SJCRH30 (cell line): ENCODE measurements at regions not wholly inside any gene's neighbourhood (a gene's known extent, or its start where the extent isn't known, plus 50 kb on each side); places are given as distances from the start of the nearest gene placed in this dataset.

Source experiments
- DNase-seq, 2 experiments: peaks; one replicate each; pipeline ENCODE4 v3.0.0-alpha.2; 2015 to 2020
- H3K27ac ChIP-seq: fragments of 250-450 bp; sonication (Bioruptor Pico); 2 replicates; pipeline ENCODE4 v1.5.1; 2020; ENCODE audit warnings: mild to moderate bottlenecking, moderate library complexity
- H3K27me3 ChIP-seq: fragments of 250-450 bp; sonication (Bioruptor Pico); 2 replicates; pipeline ENCODE4 v1.5.1; 2020; ENCODE audit warnings: mild to moderate bottlenecking, moderate library complexity
- H3K36me3 ChIP-seq: fragments of 250-450 bp; sonication (Bioruptor Pico); 2 replicates; pipeline ENCODE4 v1.5.1; 2020; ENCODE audit warnings: mild to moderate bottlenecking, moderate library complexity
- H3K4me1 ChIP-seq: fragments of 250-450 bp; sonication (Bioruptor Pico); 2 replicates; pipeline ENCODE4 v1.5.1; 2020; ENCODE audit warnings: mild to moderate bottlenecking, moderate library complexity
- H3K4me3 ChIP-seq: fragments of 250-450 bp; sonication (Bioruptor Pico); 2 replicates; pipeline ENCODE4 v1.5.1; 2020; ENCODE audit warnings: mild to moderate bottlenecking, moderate library complexity
- H3K9me3 ChIP-seq: fragments of 250-450 bp; sonication (Bioruptor Pico); replicated peaks from 2 replicates; pipeline ENCODE4 v1.5.1; 2020; ENCODE audit warnings: mild to moderate bottlenecking, moderate library complexity

GRCh38 chr20:11790046-11790445, 127.6 kb upstream of the BTBD3 start:
- no peak overlapping the region for H3K4me3 ChIP-seq
- peaks cover 4% of the 10 kb centered on the region; the same call in 1 of the 2 replicates for H3K27me3 ChIP-seq
- no peaks in the 10 kb centered on the region for H3K36me3 ChIP-seq
- DNase-seq = no peak
- H3K9me3 ChIP-seq = no peaks in the 10 kb centered on the region
- no peaks in the 10 kb centered on the region for H3K4me1 ChIP-seq
- H3K27ac ChIP-seq = no peak overlapping the region

GRCh38 chr20:11791316-11791715, 126.4 kb upstream of the BTBD3 start:
- Histone ChIP-seq H3K4me1 (no peaks in the 10 kb centered on the region), H3K27me3 (peaks cover 4% of the 10 kb centered on the region; the same call in 1 of the 2 replicates), H3K36me3 (no peaks in the 10 kb centered on the region), H3K27ac (no peak overlapping the region), H3K9me3 (no peaks in the 10 kb centered on the region), H3K4me3 (no peak overlapping the region)
- no peak for DNase-seq

- Histone ChIP-seq H3K27ac (no peak overlapping the region), H3K36me3 (no peaks in the 10 kb centered on the region), H3K4me3 (no peak overlapping the region), H3K27me3 (peaks cover 4% of the 10 kb centered on the region; the same call in 1 of the 2 replicates), H3K9me3 (no peaks in the 10 kb centered on the region), H3K4me1 (no peaks in the 10 kb centered on the region)
- no peak for DNase-seq
These were observed 125.7 kb upstream of the BTBD3 start for GRCh38 chr20:11791835-11792567.

GRCh38 chr20:11792568-11792953, 125.1 kb upstream of the BTBD3 start:
- Histone ChIP-seq H3K4me1 (no peaks in the 10 kb centered on the region), H3K27me3 (peaks cover 4% of the 10 kb centered on the region; the same call in 1 of the 2 replicates), H3K4me3 (no peak overlapping the region), H3K9me3 (no peaks in the 10 kb centered on the region), H3K36me3 (no peaks in the 10 kb centered on the region), H3K27ac (no peak overlapping the region)
- DNase-seq = no peak

- Histone ChIP-seq H3K4me3 (no peak overlapping the region), H3K4me1 (no peaks in the 10 kb centered on the region), H3K36me3 (no peaks in the 10 kb centered on the region), H3K27ac (no peak overlapping the region), H3K27me3 (peaks cover 4% of the 10 kb centered on the region; the same call in 1 of the 2 replicates), H3K9me3 (no peaks in the 10 kb centered on the region)
- DNase-seq = no peak
These were observed 123.2 kb upstream of the BTBD3 start for GRCh38 chr20:11794525-11794924.

DNA sequence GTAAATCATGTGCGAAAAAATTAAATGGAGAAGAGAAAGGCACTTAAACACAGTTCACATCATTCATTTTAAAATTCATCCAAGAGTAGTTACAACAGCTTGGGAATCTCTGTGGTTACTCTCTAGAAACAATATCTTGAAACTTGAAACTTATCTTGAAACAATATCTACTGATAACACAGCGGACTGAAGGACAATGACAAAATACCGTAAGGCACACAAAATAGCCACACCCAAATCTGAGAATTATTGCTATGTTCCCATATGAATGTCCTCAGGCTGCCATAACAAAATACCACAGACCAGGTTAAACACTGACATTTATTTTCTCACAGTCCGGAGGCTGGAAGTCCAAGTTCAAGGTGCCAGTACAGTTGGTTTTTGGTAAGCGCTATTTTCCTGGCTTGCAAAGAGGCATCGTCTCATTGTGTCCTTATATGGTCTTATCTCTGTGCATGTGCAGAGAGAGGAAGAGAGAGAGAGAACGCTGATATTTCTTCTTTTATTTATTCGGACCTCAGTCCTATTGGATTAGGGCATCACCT, 122.5 kb upstream of the BTBD3 start:
- H3K9me3 ChIP-seq = no peaks in the 10 kb centered on the region
- DNase-seq = no peak
- H3K4me1 ChIP-seq = no peaks in the 10 kb centered on the region
- no peaks in the 10 kb centered on the region for H3K36me3 ChIP-seq
- H3K27me3 ChIP-seq = peaks cover 4% of the 10 kb centered on the region; the same call in 1 of the 2 replicates
- no peak overlapping the region for H3K4me3 ChIP-seq
- no peak overlapping the region for H3K27ac ChIP-seq

DNA sequence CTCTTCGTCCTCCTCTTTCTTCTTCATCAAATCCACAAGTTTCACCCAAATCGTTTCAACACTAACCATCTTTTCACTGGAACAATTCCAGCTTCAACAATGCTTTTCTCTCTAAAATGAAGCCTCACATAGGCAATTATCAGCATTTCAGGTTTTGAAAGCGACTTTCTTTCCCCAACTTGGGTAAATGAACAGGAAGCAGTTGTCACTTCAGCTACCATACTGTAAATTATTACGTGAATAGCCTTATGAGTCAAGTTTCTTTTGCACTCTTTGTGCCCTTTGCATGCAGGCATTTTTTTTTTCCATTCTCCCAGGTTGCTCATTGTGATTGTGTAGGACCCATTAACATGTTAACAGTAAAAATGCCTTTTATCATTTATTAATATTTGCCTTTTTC, 121.7 kb upstream of the BTBD3 start:
- peaks cover 4% of the 10 kb centered on the region; the same call in 1 of the 2 replicates for H3K27me3 ChIP-seq
- H3K36me3 ChIP-seq = no peaks in the 10 kb centered on the region
- H3K4me3 ChIP-seq = no peak overlapping the region
- DNase-seq = no peak
- no peaks in the 10 kb centered on the region for H3K4me1 ChIP-seq
- no peak overlapping the region for H3K27ac ChIP-seq
- H3K9me3 ChIP-seq = no peaks in the 10 kb centered on the region

DNA sequence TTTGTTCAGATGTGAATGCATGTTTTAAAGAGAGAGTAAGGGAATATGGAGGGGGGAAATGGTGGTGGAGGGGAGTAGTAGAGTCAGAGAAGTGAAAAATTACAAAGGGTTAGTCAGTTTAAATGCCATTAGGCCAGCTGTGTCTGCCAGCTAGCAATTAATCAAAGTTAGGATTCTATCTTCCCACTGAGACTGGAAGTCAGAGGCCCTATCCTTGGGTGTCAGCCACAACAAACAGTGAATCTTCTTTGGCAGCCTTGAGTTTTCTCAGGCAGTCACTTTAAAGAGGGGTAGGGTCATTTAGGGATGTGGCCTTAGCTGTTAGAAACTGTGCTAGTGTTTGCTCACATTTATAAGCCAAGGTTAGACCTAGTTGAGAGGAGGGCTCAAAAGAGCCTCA, 120.5 kb upstream of the BTBD3 start:
- no peaks in the 10 kb centered on the region for H3K9me3 ChIP-seq
- no peaks in the 10 kb centered on the region for H3K36me3 ChIP-seq
- no peak for DNase-seq

DNA sequence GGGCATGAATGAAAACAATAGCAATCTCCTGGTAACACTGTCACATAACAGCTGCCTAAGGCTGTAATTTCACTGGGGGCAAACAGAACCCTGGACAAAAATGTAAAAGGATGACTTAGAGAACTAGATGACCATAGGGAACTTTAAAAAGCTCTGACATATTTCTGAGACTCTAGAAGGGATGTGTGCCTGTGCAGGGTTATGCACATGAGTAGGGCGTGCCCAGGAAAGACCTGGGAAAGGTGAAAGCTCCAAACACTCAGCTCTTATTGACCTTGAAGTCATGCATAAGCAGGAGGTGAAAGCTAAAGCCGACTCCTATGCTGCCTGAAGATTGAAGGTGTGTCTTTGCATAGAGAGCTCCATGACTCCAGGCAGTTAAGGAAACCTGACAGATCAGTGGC, 118.4 kb upstream of the BTBD3 start:
- Histone ChIP-seq H3K27ac (no peak overlapping the region), H3K9me3 (no peaks in the 10 kb centered on the region), H3K36me3 (no peaks in the 10 kb centered on the region), H3K4me3 (no peak overlapping the region), H3K4me1 (no peaks in the 10 kb centered on the region), H3K27me3 (no peaks in the 10 kb centered on the region)
- no peak for DNase-seq

More for the DNA sequence above, 120.5 kb upstream of the BTBD3 start:
- Histone ChIP-seq H3K4me3 (no peak overlapping the region), H3K27ac (no peak overlapping the region), H3K27me3 (peaks cover 4% of the 10 kb centered on the region; the same call in 1 of the 2 replicates), H3K4me1 (no peaks in the 10 kb centered on the region)

DNA sequence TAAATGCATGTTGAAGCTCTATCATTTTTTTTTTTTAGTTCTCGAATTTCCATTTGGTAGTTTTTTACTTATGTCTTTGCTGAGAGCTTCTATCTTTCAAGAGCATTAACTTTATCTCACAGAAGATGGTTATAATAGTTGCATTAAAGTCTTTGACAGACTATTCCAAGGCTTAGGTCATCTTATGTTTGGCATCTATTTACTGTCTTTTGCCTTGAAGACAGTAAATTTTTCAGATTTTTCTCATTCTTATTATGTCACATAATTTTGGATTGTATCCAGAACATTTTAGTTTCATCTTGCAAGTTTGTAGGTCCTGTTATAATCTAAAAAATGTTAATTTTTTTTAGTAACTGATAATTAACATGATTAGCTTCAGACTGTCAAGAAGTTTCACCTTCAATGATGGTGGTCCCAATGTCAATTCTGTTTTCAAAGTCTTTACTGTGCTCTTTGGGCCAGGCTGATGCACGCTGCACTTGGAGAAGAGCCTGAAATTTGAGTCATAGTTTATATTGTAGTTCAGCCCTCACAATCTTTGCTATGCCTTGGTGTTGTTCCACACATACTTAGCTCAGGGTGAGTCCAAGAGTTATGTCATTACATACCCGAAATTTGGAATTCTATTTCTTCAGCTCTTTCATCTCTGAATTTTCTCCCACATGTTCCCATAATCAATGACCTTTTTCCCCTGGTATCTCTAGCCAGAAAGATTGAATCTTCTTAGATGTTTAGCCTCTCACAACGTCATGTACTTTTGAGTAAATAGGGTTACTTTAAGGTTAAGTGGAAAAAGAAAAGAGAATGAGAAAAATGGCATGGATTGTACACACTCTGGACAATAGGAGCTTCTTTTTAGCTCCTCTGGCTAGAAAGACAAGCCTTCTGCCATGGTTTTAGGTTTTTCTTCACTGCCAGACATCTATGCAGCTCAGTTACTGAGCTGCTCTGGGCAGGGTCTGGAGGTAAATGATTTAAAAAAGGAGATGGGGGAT, 110.3 kb upstream of the BTBD3 start:
- Histone ChIP-seq H3K9me3 (no peaks in the 10 kb centered on the region), H3K27ac (no peak overlapping the region), H3K4me3 (no peak overlapping the region), H3K4me1 (peaks cover 6% of the 10 kb centered on the region; the same call in 1 of the 2 replicates), H3K36me3 (no peaks in the 10 kb centered on the region), H3K27me3 (no peaks in the 10 kb centered on the region)
- DNase-seq = no peak

DNA sequence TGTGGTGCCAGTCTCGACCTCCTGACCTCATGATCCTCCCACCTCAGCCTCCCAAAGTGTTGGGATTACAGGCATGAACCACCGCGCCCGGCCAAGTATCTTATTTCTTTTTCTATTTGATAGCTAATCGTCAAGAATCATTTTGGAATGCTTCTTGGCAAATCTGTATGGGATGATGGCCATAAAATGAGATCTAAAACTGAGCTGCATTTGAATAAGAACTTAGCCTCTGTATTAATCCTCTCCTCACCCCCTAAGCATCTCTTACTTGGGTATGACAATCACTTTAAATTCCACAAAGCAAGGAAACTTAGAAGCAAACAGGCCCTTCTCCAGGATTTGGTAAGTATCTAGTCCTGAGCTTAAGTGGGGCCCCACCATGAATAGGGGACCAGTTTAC, 108.9 kb upstream of the BTBD3 start:
- H3K4me1 ChIP-seq = peaks cover 6% of the 10 kb centered on the region; the same call in 1 of the 2 replicates
- no peaks in the 10 kb centered on the region for H3K27me3 ChIP-seq
- H3K36me3 ChIP-seq = no peaks in the 10 kb centered on the region
- no peak for DNase-seq
- H3K4me3 ChIP-seq = no peak overlapping the region
- H3K9me3 ChIP-seq = no peaks in the 10 kb centered on the region
- H3K27ac ChIP-seq = no peak overlapping the region

GRCh38 chr20:11810311-11811083, 107.2 kb upstream of the BTBD3 start:
- no peak overlapping the region for H3K27ac ChIP-seq
- no peak for DNase-seq
- peaks cover 6% of the 10 kb centered on the region; the same call in 1 of the 2 replicates for H3K4me1 ChIP-seq
- no peak overlapping the region for H3K4me3 ChIP-seq
- no peaks in the 10 kb centered on the region for H3K27me3 ChIP-seq
- no peaks in the 10 kb centered on the region for H3K9me3 ChIP-seq
- H3K36me3 ChIP-seq = no peaks in the 10 kb centered on the region

DNA sequence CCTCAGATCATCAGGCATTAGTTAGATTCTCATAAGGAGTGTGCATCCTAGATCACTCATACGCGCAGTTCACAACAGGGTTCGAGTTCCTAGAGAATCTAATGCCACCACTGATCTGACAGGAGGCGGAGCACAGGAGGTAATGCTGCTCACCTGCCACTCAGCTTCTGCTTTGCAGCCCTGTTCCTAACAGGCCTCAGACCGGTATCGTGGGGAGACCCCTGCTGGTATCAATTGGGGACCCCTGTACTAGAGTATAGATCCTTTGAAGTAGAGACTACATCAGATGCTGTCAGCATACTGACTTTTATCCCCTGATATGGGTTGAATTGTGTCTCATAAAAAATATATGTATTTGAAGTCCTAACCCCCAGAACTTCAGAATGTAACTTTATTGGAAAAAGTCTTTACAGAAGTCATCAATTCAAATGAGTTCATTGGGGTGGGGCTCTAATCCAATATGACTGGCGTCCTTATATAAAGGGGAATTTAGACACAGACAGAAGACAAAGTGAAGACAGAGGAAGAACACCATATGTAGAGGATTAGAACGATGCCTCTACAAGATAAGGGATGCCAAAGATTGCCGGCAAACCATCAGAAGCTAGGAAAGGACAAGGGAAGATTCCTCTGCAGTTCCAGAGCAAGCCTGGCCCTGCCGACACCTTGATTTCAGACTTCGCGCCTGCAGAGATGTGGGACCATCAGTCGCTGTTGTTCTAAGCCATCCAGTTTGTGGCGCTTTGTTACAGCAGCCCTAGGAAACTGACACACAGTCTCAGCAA, 104.4 kb upstream of the BTBD3 start:
- no peaks in the 10 kb centered on the region for H3K36me3 ChIP-seq
- no peaks in the 10 kb centered on the region for H3K9me3 ChIP-seq
- H3K4me1 ChIP-seq = no peaks in the 10 kb centered on the region
- no peak for DNase-seq
- no peaks in the 10 kb centered on the region for H3K27me3 ChIP-seq
- H3K4me3 ChIP-seq = no peak overlapping the region
- no peak overlapping the region for H3K27ac ChIP-seq

DNA sequence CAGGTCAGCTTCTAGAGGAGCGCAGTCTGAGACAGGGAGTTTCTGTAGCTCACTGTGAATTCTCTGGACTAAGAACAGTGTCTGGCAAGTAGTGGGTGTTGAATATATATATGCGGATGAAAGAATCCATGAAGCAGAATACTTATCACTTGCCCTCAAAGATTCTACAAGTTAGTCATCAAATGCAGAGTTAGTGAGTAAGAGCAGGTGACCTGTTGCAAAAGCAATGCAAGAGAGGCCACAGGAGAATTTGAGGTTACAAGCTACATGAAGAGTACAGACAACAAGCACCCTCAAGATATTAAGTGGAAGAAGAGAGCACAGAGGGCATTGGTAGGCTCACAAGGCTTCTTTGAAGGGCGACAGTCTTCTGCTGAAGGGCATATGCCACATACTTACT, 103.4 kb upstream of the BTBD3 start:
- no peaks in the 10 kb centered on the region for H3K36me3 ChIP-seq
- H3K27me3 ChIP-seq = no peaks in the 10 kb centered on the region
- H3K4me3 ChIP-seq = no peak overlapping the region
- H3K27ac ChIP-seq = no peak overlapping the region
- no peaks in the 10 kb centered on the region for H3K9me3 ChIP-seq
- H3K4me1 ChIP-seq = no peaks in the 10 kb centered on the region
- no peak for DNase-seq
